WERI-Rb-1 (cell line): ENCODE measurements at regions not wholly inside any gene's neighbourhood (a gene's known extent, or its start where the extent isn't known, plus 50 kb on each side); places are given as distances from the start of the nearest gene placed in this dataset.

Source experiments
- DNase-seq: peaks from one replicate; pipeline ENCODE4 v3.0.0-alpha.2; 2020
- H3K27ac ChIP-seq: fragments of 250-450 bp; sonication (Bioruptor Pico); 2 replicates; pipeline ENCODE4 v1.5.1; 2020; ENCODE audit warnings: mild to moderate bottlenecking, moderate library complexity
- H3K27me3 ChIP-seq: fragments of 250-450 bp; sonication (Bioruptor Pico); 2 replicates; pipeline ENCODE4 v1.5.1; 2021; ENCODE audit warnings: mild to moderate bottlenecking, low read depth, moderate library complexity; ENCODE audit not compliant: insufficient read depth, severe bottlenecking
- H3K36me3 ChIP-seq: fragments of 250-450 bp; sonication (Bioruptor Pico); 2 replicates; pipeline ENCODE4 v1.5.1; 2020; ENCODE audit warnings: mild to moderate bottlenecking, moderate library complexity
- H3K4me3 ChIP-seq: 2 replicates; pipeline ENCODE4 v1.5.1; 2011; ENCODE audit warnings: low read depth, mild to moderate bottlenecking, control low read depth, low read length
- H3K9me3 ChIP-seq: fragments of 250-450 bp; sonication (Bioruptor Pico); 2 replicates; pipeline ENCODE4 v1.5.1; 2021; ENCODE audit warnings: mild to moderate bottlenecking, moderate library complexity; ENCODE audit not compliant: severe bottlenecking
- TF ChIP-seq, protein P1 (sequence below): IDR thresholded peaks from 2 replicates; pipeline ENCODE4 v1.5.1; 2011; ENCODE audit warnings: low read depth, mild to moderate bottlenecking, control low read depth, inconsistent platforms, low read length

DNA sequence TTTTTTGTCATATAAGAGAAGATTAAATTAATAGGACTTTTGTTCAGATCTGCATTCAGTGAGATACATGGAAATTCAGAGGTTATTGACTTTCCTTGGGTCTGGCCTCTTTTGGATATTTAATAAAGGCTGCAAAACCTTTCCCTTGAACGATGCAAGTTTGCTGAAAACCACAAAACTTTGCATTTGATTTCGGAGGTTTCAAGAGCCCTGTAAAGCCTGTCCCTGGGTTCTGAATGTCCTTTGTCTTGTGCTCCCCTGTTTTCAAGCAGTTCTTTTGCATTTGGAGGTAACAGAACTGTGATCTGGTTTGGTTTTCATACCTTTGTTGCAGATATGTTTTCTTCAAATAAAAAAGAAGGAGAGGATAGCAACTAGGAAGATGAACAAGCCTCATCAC is 188.1 kb upstream of the DMRT1 start:
- Histone ChIP-seq H3K27me3 (no peaks in the 10 kb centered on the region), H3K9me3 (no peaks in the 10 kb centered on the region), H3K27ac (no peak overlapping the region), H3K36me3 (0 out of 2 replicates have a peak, but pooled peaks cover 3% of the 10 kb centered on the region), H3K4me3 (no peak overlapping the region)
- DNase-seq, result no peak
- TF ChIP-seq, protein P1, sequence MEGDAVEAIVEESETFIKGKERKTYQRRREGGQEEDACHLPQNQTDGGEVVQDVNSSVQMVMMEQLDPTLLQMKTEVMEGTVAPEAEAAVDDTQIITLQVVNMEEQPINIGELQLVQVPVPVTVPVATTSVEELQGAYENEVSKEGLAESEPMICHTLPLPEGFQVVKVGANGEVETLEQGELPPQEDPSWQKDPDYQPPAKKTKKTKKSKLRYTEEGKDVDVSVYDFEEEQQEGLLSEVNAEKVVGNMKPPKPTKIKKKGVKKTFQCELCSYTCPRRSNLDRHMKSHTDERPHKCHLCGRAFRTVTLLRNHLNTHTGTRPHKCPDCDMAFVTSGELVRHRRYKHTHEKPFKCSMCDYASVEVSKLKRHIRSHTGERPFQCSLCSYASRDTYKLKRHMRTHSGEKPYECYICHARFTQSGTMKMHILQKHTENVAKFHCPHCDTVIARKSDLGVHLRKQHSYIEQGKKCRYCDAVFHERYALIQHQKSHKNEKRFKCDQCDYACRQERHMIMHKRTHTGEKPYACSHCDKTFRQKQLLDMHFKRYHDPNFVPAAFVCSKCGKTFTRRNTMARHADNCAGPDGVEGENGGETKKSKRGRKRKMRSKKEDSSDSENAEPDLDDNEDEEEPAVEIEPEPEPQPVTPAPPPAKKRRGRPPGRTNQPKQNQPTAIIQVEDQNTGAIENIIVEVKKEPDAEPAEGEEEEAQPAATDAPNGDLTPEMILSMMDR, result no peak

DNA sequence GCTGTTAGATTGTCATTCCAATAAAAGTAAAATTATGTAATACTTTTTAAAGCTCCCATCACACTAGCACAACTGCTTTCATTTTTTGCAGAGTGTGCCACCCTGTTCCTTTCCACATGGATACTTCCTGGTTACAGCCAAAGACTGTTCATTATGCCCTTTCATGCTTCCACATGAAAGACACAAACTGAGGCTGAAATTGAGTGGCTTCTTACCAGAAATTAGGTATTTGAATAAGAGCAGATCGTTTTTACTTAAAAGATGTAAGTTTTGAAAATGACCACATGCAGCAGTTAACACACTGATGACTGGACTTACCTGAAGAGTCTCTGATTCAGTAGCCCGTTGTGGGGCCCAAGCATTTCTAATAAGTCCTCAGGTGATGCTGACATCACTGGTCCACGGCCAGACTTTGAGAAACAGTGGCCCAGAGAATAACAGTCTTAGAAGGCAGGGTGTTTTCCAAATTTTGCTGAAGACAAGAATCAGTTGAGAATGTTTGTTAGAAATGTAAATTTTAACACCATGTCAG is 187.6 kb upstream of the DMRT1 start:
- no peak overlapping the region for H3K4me3 ChIP-seq
- no peak for DNase-seq
- H3K36me3 ChIP-seq, result 0 out of 2 replicates have a peak, but pooled peaks cover 3% of the 10 kb centered on the region
- TF ChIP-seq, protein P1, result no peak
- H3K9me3 ChIP-seq, result no peaks in the 10 kb centered on the region
- H3K27ac ChIP-seq, result no peak overlapping the region
- H3K27me3 ChIP-seq, result no peaks in the 10 kb centered on the region

- H3K27ac ChIP-seq, result no peak overlapping the region
- 0 out of 2 replicates have a peak, but pooled peaks cover 3% of the 10 kb centered on the region for H3K36me3 ChIP-seq
- TF ChIP-seq, protein P1, result no peak
- no peak overlapping the region for H3K4me3 ChIP-seq
- no peaks in the 10 kb centered on the region for H3K27me3 ChIP-seq
- no peak for DNase-seq
- no peaks in the 10 kb centered on the region for H3K9me3 ChIP-seq
These were observed 185.6 kb upstream of the DMRT1 start for GRCh38 chr9:655875-656274.

DNA sequence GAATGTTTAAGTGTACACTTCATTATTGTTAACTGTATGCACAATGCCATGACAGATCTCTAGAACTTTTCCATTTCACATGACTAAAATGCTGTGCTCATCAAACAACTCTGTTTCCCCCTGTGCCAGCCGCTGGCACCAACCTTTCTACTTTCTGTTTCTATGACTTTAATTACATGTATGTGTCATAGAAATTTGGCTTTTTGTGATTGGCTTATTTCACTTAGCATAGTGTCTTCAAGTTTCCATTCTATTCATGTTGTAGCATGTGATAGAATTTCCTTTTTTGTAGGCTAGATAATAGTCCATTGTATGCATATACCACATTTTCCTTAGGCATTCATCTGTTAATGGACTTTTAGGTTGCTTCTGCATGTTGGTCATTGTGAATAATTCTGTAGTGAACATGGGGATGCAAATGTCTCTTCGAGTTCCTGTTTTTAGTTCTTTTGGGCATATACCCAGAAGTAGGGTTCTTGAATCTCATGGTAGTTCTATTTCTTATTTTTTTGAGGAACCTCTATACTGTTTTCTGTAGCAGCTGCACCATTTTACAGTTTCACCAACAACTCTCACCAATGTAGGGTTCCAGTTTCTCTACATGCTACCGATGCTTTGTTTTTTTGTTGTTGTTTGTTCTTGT is 184.4 kb upstream of the DMRT1 start:
- TF ChIP-seq, protein P1, result no peak
- DNase-seq, result no peak
- Histone ChIP-seq H3K9me3 (no peaks in the 10 kb centered on the region), H3K4me3 (no peak overlapping the region), H3K36me3 (0 out of 2 replicates have a peak, but pooled peaks cover 3% of the 10 kb centered on the region), H3K27ac (no peak overlapping the region), H3K27me3 (no peaks in the 10 kb centered on the region)

- Histone ChIP-seq H3K4me3 (no peak overlapping the region), H3K36me3 (no peaks in the 10 kb centered on the region; the same call in 1 of the 2 replicates), H3K9me3 (no peaks in the 10 kb centered on the region), H3K27ac (no peak overlapping the region), H3K27me3 (no peaks in the 10 kb centered on the region)
- no peak for DNase-seq
- TF ChIP-seq, protein P1, result no peak
These were observed 182.2 kb upstream of the DMRT1 start for GRCh38 chr9:659286-659685.

DNA sequence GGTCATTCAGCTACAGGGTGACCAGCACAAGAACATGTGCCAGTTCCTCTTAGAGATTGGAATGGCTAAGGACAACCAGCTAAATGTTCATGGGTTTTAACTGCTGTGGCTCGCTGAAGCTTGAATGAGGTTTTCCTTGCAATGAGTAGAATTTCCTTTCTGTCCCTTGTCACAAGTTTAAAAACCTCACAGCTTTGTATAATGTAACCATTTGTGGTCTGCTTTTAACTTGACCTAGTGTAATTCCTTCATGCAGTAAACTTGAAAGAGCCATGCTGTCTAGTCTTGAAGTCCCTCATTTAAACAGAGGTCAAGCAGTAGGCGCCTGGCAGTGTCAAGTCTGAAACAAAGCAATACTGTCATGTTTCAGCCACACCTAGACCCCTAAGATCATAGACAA is 181.3 kb upstream of the DMRT1 start:
- H3K36me3 ChIP-seq, result no peaks in the 10 kb centered on the region; the same call in 1 of the 2 replicates
- no peaks in the 10 kb centered on the region for H3K27me3 ChIP-seq
- DNase-seq, result no peak
- H3K4me3 ChIP-seq, result no peak overlapping the region
- no peak overlapping the region for H3K27ac ChIP-seq
- no peaks in the 10 kb centered on the region for H3K9me3 ChIP-seq
- TF ChIP-seq, protein P1, result no peak
